ENCODE measurements at regions not wholly inside any gene's neighbourhood (a gene's known extent, or its start where the extent isn't known, plus 50 kb on each side); places are given as distances from the start of the nearest gene placed in this dataset.

DNA sequence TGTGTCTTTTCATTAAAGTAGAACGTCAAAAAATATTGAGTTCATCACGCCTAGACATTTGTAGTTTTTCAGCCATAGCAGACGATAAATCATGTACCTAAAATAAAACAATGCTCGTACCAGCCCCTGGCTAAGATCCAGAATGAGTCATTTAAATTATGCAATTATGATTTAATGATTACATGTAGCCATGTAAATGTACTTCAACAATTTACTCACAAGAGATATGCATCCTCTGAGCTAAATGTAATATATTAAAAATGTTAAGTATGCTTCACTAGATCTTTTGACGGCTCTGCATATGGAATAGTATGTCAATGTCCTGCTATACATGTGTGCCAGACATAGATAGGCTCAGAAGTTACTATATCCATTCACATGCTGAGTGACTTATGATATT, 1077.8 kb downstream of the ARAP2 start:
- no peak for TF ChIP-seq CTCF (IDR thresholded peaks at IDR 0.05)
- no peak for TF ChIP-seq EZH2 (IDR thresholded peaks at IDR 0.05)
- TF ChIP-seq EZH2phosphoT487 (IDR thresholded peaks at IDR 0.05) = no peak

All from neural progenitor cell (in vitro differentiated cells).